ENCODE measurements at regions not wholly inside any gene's neighbourhood (a gene's known extent, or its start where the extent isn't known, plus 50 kb on each side); places are given as distances from the start of the nearest gene placed in this dataset.

- Histone ChIP-seq H3K9me3 (ENCODE audit: insufficient read depth, low read depth, low read length) (no peaks in the 10 kb centered on the region), H3K4me1 (ENCODE audit: insufficient read depth, low read length, poor library complexity, severe bottlenecking) (peaks cover 16% of the 10 kb centered on the region), H3F3A (ENCODE audit: low read depth) (no peaks in the 10 kb centered on the region), H3K27me3 (ENCODE audit: insufficient read depth, low read length, poor library complexity, severe bottlenecking) (no peaks in the 10 kb centered on the region), H3K9me2 (replicated peaks; ENCODE audit: low read depth, low read length) (no peaks in the 10 kb centered on the region), H3K4me2 (ENCODE audit: low read depth, low read length, poor library complexity, severe bottlenecking) (no peak overlapping the region), H3K4me3 (ENCODE audit: low read length, poor library complexity, severe bottlenecking) (no peak overlapping the region), H3K36me3 (ENCODE audit: insufficient read depth, low read length) (no peaks in the 10 kb centered on the region), H4K20me1 (ENCODE audit: insufficient read depth, low read length, poor library complexity, severe bottlenecking) (no peaks in the 10 kb centered on the region), H3K79me2 (ENCODE audit: insufficient read depth, low read length) (no peaks in the 10 kb centered on the region), H3K9ac (ENCODE audit: low read depth, low read length, poor library complexity, severe bottlenecking) (no peak overlapping the region), H2AFZ (ENCODE audit: low read length) (no peak overlapping the region)
- TF ChIP-seq EZH2phosphoT487 (IDR thresholded peaks at IDR 0.05; ENCODE audit: borderline replicate concordance) (no peak), CTCF (conservative IDR thresholded peaks at IDR 0.05; ENCODE audit: low read length) (no peak)
Measured at GRCh38 chr1:59142311-59143132, 154.4 kb upstream of the FGGY start.

DNA sequence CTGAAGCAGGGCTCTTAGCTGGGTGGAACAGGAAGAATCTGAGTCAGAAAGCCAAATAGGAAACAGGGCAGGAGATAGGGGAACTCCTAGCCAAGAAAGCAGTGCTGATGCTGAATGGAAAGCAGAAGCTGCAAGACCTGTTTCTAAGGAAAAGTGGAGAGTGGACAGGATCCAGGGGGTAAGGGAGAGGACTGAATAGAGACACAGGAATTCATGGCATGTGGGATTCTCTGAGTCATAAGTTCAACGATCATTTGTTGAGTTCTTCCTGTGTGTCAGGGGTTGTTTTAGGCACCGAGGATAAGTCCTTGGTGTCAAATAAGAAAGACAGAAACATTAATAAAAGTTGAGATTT, 153.8 kb upstream of the FGGY start:
- no peaks in the 10 kb centered on the region for H3K36me3 ChIP-seq (ENCODE audit: insufficient read depth, low read length)
- H3K9me3 ChIP-seq (ENCODE audit: insufficient read depth, low read depth, low read length) = no peaks in the 10 kb centered on the region
- H3F3A ChIP-seq (ENCODE audit: low read depth) = no peaks in the 10 kb centered on the region
- TF ChIP-seq EZH2phosphoT487 (IDR thresholded peaks at IDR 0.05; ENCODE audit: borderline replicate concordance) (no peak), CTCF (conservative IDR thresholded peaks at IDR 0.05; ENCODE audit: low read length) (no peak)
- H2AFZ ChIP-seq (ENCODE audit: low read length) = no peak overlapping the region
- no peaks in the 10 kb centered on the region for H3K27me3 ChIP-seq (ENCODE audit: insufficient read depth, low read length, poor library complexity, severe bottlenecking)
- H4K20me1 ChIP-seq (ENCODE audit: insufficient read depth, low read length, poor library complexity, severe bottlenecking) = no peaks in the 10 kb centered on the region
- no peaks in the 10 kb centered on the region for H3K79me2 ChIP-seq (ENCODE audit: insufficient read depth, low read length)
- H3K9me2 ChIP-seq (replicated peaks; ENCODE audit: low read depth, low read length) = no peaks in the 10 kb centered on the region
- no peak overlapping the region for H3K4me2 ChIP-seq (ENCODE audit: low read depth, low read length, poor library complexity, severe bottlenecking)
- H3K9ac ChIP-seq (ENCODE audit: low read depth, low read length, poor library complexity, severe bottlenecking) = no peak overlapping the region
- no peak overlapping the region for H3K4me3 ChIP-seq (ENCODE audit: low read length, poor library complexity, severe bottlenecking)
- peaks cover 10% of the 10 kb centered on the region for H3K4me1 ChIP-seq (ENCODE audit: insufficient read depth, low read length, poor library complexity, severe bottlenecking)

DNA sequence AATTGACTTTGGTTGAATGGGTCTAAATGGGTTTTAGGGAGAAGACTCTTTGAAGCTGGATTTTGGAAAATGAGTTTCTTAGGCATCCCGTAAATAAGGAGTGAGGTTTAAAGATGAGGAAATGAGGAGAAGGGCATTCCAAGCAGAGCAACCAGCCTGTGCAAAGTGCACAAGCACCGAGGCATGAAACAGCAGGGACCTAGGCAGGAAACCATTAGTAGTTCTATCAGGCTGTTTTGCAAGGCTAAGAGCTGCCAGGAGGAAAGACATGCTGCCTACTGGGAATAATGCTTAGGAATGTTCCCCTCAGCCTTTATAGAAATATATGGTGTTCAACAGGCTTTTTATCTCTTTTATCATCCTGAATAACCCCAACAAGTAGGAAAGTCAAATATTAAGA, 153.1 kb upstream of the FGGY start:
- Histone ChIP-seq H3K4me2 (ENCODE audit: low read depth, low read length, poor library complexity, severe bottlenecking) (no peak overlapping the region), H3F3A (ENCODE audit: low read depth) (no peaks in the 10 kb centered on the region), H3K9me2 (replicated peaks; ENCODE audit: low read depth, low read length) (no peaks in the 10 kb centered on the region), H3K9me3 (ENCODE audit: insufficient read depth, low read depth, low read length) (no peaks in the 10 kb centered on the region), H3K79me2 (ENCODE audit: insufficient read depth, low read length) (no peaks in the 10 kb centered on the region), H4K20me1 (ENCODE audit: insufficient read depth, low read length, poor library complexity, severe bottlenecking) (no peaks in the 10 kb centered on the region), H3K4me3 (ENCODE audit: low read length, poor library complexity, severe bottlenecking) (no peak overlapping the region), H3K9ac (ENCODE audit: low read depth, low read length, poor library complexity, severe bottlenecking) (no peak overlapping the region), H3K4me1 (ENCODE audit: insufficient read depth, low read length, poor library complexity, severe bottlenecking) (peaks cover 3% of the 10 kb centered on the region), H2AFZ (ENCODE audit: low read length) (no peak overlapping the region), H3K36me3 (ENCODE audit: insufficient read depth, low read length) (no peaks in the 10 kb centered on the region), H3K27me3 (ENCODE audit: insufficient read depth, low read length, poor library complexity, severe bottlenecking) (no peaks in the 10 kb centered on the region)
- TF ChIP-seq CTCF (conservative IDR thresholded peaks at IDR 0.05; ENCODE audit: low read length) (no peak), EZH2phosphoT487 (IDR thresholded peaks at IDR 0.05; ENCODE audit: borderline replicate concordance) (no peak)

Measured in Loucy (cell line).